H1 (cell line): ENCODE measurements at regions not wholly inside any gene's neighbourhood (a gene's known extent, or its start where the extent isn't known, plus 50 kb on each side); places are given as distances from the start of the nearest gene placed in this dataset.

Experiments
- CTCF ChIA-PET: fragments of 300-600 bp; sonication (Branson Sonifier 250); formaldehyde crosslinking; loops from one replicate; lab custom pipeline; 2021; ENCODE audit not compliant: partially characterized antibody; lab: Charles Lee
- POLR2A ChIA-PET: fragments of 300-600 bp; sonication (Branson Sonifier 250); formaldehyde crosslinking; loops from one replicate; lab custom pipeline; 2021; ENCODE audit warnings: inconsistent platforms; ENCODE audit not compliant: partially characterized antibody; lab: Charles Lee
- DNase-seq, 2 experiments: peaks; one replicate each; pipeline versions ENCODE4 v3.0.0 to v3.0.0-alpha.2; 2010 to 2022; ENCODE audit warnings: low spot score in 2 of 2, low read depth in 1 of 2, mixed read lengths in 1 of 2
- FAIRE-seq: peaks from 2 replicates; lab custom pipeline; 2011; peaks lifted over from hg19 to GRCh38; lab: Jason Lieb, UNC
- H2AFZ ChIP-seq: 2 replicates; pipeline ENCODE4 v1.8.1; 2012; ENCODE audit warnings: low read length, inconsistent platforms
- H2AK5ac ChIP-seq: 2 replicates; pipeline ENCODE4 v1.6.1; 2013; ENCODE audit warnings: low read depth, low read length
- H2BK120ac ChIP-seq: replicated peaks from 2 replicates; pipeline ENCODE3; 2013; ENCODE audit warnings: low read depth, low read length, inconsistent platforms
- H2BK12ac ChIP-seq: 2 replicates; pipeline ENCODE4 v1.6.1; 2013; ENCODE audit warnings: low read depth, low read length
- H2BK15ac ChIP-seq: 2 replicates; pipeline ENCODE4 v1.6.1; 2013; ENCODE audit warnings: low read length
- H2BK20ac ChIP-seq: 2 replicates; pipeline ENCODE4 v1.6.1; 2013; ENCODE audit warnings: low read length
- H2BK5ac ChIP-seq: 2 replicates; pipeline ENCODE4 v1.6.1; 2013; ENCODE audit warnings: low read depth, low read length
- H3K14ac ChIP-seq: 2 replicates; pipeline ENCODE4 v1.6.1; 2013; ENCODE audit warnings: inconsistent platforms; ENCODE audit not compliant: insufficient read length
- H3K18ac ChIP-seq: 2 replicates; pipeline ENCODE4 v1.6.1; 2013; ENCODE audit warnings: low read length; ENCODE audit errors: extremely low read depth
- H3K23ac ChIP-seq: 2 replicates; pipeline ENCODE4 v1.6.1; 2013; ENCODE audit warnings: inconsistent platforms; ENCODE audit not compliant: insufficient read length
- H3K23me2 ChIP-seq: 2 replicates; pipeline ENCODE4 v1.6.1; 2013; ENCODE audit warnings: low read depth, low read length
- H3K27ac ChIP-seq: 2 replicates; pipeline ENCODE4 v1.6.1; 2011; ENCODE audit warnings: low read depth, low read length, inconsistent platforms
- H3K27me3 ChIP-seq, 4 experiments: replicated peaks in 1 of 4; 1 replicate in 1 of 4; 2 replicates in 3 of 4; pipeline versions ENCODE4 v1.6.1 to v1.8.1; 2011 to 2013; ENCODE audit warnings: low read length in 3 of 4, mild to moderate bottlenecking in 3 of 4, inconsistent platforms in 2 of 4, mixed read lengths in 2 of 4, moderate library complexity in 1 of 4; ENCODE audit not compliant: control insufficient read depth in 3 of 4, insufficient read depth in 3 of 4; ENCODE audit errors: extremely low read depth in 1 of 4
- H3K36me3 ChIP-seq, 4 experiments: 2 replicates each; pipeline versions ENCODE4 v1.6.1 to v1.8.1; 2011 to 2013; ENCODE audit warnings: mild to moderate bottlenecking in 4 of 4, low read length in 3 of 4, moderate library complexity in 2 of 4, control low read depth in 1 of 4, inconsistent platforms in 1 of 4; ENCODE audit not compliant: insufficient read depth in 4 of 4, control insufficient read depth in 2 of 4
- H3K4ac ChIP-seq: replicated peaks from 2 replicates; pipeline ENCODE3; 2013; ENCODE audit warnings: low read length, low read depth, mixed read lengths, inconsistent platforms; ENCODE audit not compliant: insufficient read length
- H3K4me1 ChIP-seq, 4 experiments: replicated peaks in 1 of 4; 1 replicate in 1 of 4; 2 replicates in 3 of 4; pipeline versions ENCODE4 v1.6.1 to v1.8.1; 2011 to 2013; ENCODE audit warnings: low read length in 3 of 4, inconsistent platforms in 2 of 4, mixed read lengths in 1 of 4; ENCODE audit not compliant: insufficient read depth in 4 of 4, control insufficient read depth in 3 of 4
- H3K4me2 ChIP-seq, 2 experiments: 2 replicates each; pipeline versions ENCODE4 v1.6.1 to v1.8.1; 2011 to 2013; ENCODE audit warnings: low read depth in 2 of 2, low read length in 2 of 2, control low read depth in 1 of 2, inconsistent platforms in 1 of 2, mild to moderate bottlenecking in 1 of 2; ENCODE audit not compliant: insufficient read depth in 1 of 2
- H3K4me3 ChIP-seq, 4 experiments: fragments of 200-600, 300-600 bp in 1 of 4; sonication (generic), shearing (Covaris generic), sonication (Bioruptor Twin) in 1 of 4; 2 replicates each; pipeline versions ENCODE4 v1.5.1 to v1.8.1; 2011 to 2016; ENCODE audit warnings: low read length in 4 of 4, low read depth in 3 of 4, control low read depth in 2 of 4, inconsistent platforms in 2 of 4, mild to moderate bottlenecking in 2 of 4, mixed read lengths in 1 of 4, moderate library complexity in 1 of 4; ENCODE audit not compliant: insufficient read depth in 2 of 4; ENCODE audit errors: extremely low read depth in 1 of 4
- H3K56ac ChIP-seq: replicated peaks from 2 replicates; pipeline ENCODE3; 2013; ENCODE audit warnings: low read depth, mild to moderate bottlenecking, mixed read lengths, low read length, inconsistent platforms; ENCODE audit not compliant: insufficient read length
- H3K79me1 ChIP-seq: 2 replicates; pipeline ENCODE4 v1.6.1; 2013; ENCODE audit warnings: low read depth, low read length, control low read depth
- H3K79me2 ChIP-seq, 2 experiments: 2 replicates each; pipeline versions ENCODE4 v1.6.1 to v1.8.1; 2012 to 2013; ENCODE audit warnings: low read length in 2 of 2, mild to moderate bottlenecking in 2 of 2, inconsistent platforms in 1 of 2; ENCODE audit not compliant: insufficient read depth in 2 of 2, control insufficient read depth in 1 of 2
- H3K9ac ChIP-seq, 4 experiments: replicated peaks in 1 of 4; 1 replicate in 1 of 4; 2 replicates in 3 of 4; pipeline versions ENCODE4 v1.6.1 to v1.8.1; 2011 to 2013; ENCODE audit warnings: low read depth in 3 of 4, low read length in 3 of 4, control low read depth in 2 of 4, mild to moderate bottlenecking in 2 of 4, moderate library complexity in 2 of 4, inconsistent platforms in 1 of 4; ENCODE audit errors: extremely low read depth in 1 of 4
- H3K9me3 ChIP-seq, 2 experiments: 2 replicates each; pipeline versions ENCODE4 v1.6.1 to v1.8.1; 2012 to 2013; ENCODE audit warnings: mild to moderate bottlenecking in 2 of 2, moderate library complexity in 2 of 2, control low read depth in 1 of 2, inconsistent platforms in 1 of 2, low read depth in 1 of 2, low read length in 1 of 2, mixed read lengths in 1 of 2; ENCODE audit not compliant: insufficient read depth in 2 of 2
- H4K20me1 ChIP-seq, 2 experiments: replicated peaks in 1 of 2; 2 replicates each; pipeline versions ENCODE3 to v1.8.1; 2011 to 2013; ENCODE audit warnings: inconsistent platforms in 2 of 2, low read length in 2 of 2, mild to moderate bottlenecking in 1 of 2; ENCODE audit not compliant: insufficient read depth in 2 of 2, control insufficient read depth in 1 of 2
- H4K5ac ChIP-seq: 2 replicates; pipeline ENCODE4 v1.6.1; 2013; ENCODE audit warnings: low read length, low read depth, mixed read lengths, inconsistent platforms; ENCODE audit not compliant: insufficient read length
- H4K8ac ChIP-seq: 2 replicates; pipeline ENCODE4 v1.8.0; 2013; ENCODE audit warnings: mild to moderate bottlenecking, moderate library complexity, low read length, inconsistent platforms; ENCODE audit not compliant: insufficient read depth; ENCODE audit errors: extremely low read depth
- H4K91ac ChIP-seq: replicated peaks from 2 replicates; pipeline ENCODE3; 2013; ENCODE audit warnings: low read length, mixed read lengths, inconsistent platforms; ENCODE audit not compliant: insufficient read length
- ASH2L ChIP-seq: fragments of 200-600, 300-600 bp; sonication (generic); IDR thresholded peaks from one replicate; pipeline ENCODE4 v1.7.1; 2017; ENCODE audit warnings: low read length
- ATF2 ChIP-seq: IDR thresholded peaks from 2 replicates; pipeline ENCODE4 v1.6.1; 2012; ENCODE audit warnings: low read length, inconsistent platforms
- BCL11A ChIP-seq, 2 experiments: IDR thresholded peaks; one replicate each; pipeline ENCODE4 v1.6.1; 2011; ENCODE audit warnings: low read depth in 2 of 2, low read length in 2 of 2, mild to moderate bottlenecking in 2 of 2
- CEBPB ChIP-seq: IDR thresholded peaks from 2 replicates; pipeline ENCODE4 v1.6.1; 2012; ENCODE audit warnings: low read depth, low read length
- JUND ChIP-seq: IDR thresholded peaks from 2 replicates; pipeline ENCODE4 v1.6.1; 2011; ENCODE audit warnings: mild to moderate bottlenecking, improper control_type of control experiment, low read length
- KDM1A ChIP-seq: fragments of 200-600, 300-600 bp; sonication (generic); IDR thresholded peaks from 2 replicates; pipeline ENCODE4 v1.7.1; 2016; ENCODE audit warnings: mild to moderate bottlenecking, low read length, borderline replicate concordance
- SP1 ChIP-seq: IDR thresholded peaks from 2 replicates; pipeline ENCODE4 v1.6.1; 2011; ENCODE audit warnings: low read depth, low read length
- SRF ChIP-seq: IDR thresholded peaks from 2 replicates; pipeline ENCODE4 v1.6.1; 2011; ENCODE audit warnings: mild to moderate bottlenecking, low read depth, low read length, moderate library complexity
- TAF7 ChIP-seq: optimal IDR thresholded peaks from 2 replicates; pipeline ENCODE3; 2011; ENCODE audit warnings: low read depth, mild to moderate bottlenecking, inconsistent platforms, low read length, moderate library complexity, borderline replicate concordance
- ZNF274 ChIP-seq: IDR thresholded peaks from 2 replicates; pipeline ENCODE4 v1.7.0; 2012; ENCODE audit warnings: low read length, borderline replicate concordance; ENCODE audit errors: extremely low read depth
- WGBS, 2 experiments: shearing (Covaris generic) in 1 of 2; methylation state at CpG; one replicate each; pipeline versions ENCODE4 v1.1.6 to v1.1.7; 2013 to 2015; ENCODE audit warnings: low lambda C conversion rate in 2 of 2, mixed read lengths in 2 of 2, inconsistent platforms in 1 of 2, low coverage in 1 of 2, missing lambda C conversion rate in 1 of 2; ENCODE audit not compliant: insufficient replicate concordance in 2 of 2, insufficient coverage in 1 of 2, insufficient read length in 1 of 2; ENCODE audit errors: extremely low coverage in 1 of 2, missing lambda C conversion rate in 1 of 2; 5-methylcytosine and 5-hydroxymethylcytosine counted together

- no peaks in the 10 kb centered on the region for H4K20me1 ChIP-seq
- H3K4me3 ChIP-seq, result no peak overlapping the region
- no peak overlapping the region for H4K8ac ChIP-seq
- H3K9ac ChIP-seq, result no peak overlapping the region
- H2BK15ac ChIP-seq, result no peak overlapping the region
- peaks cover 0 to 5% (median 0%) of the 10 kb centered on the region in 4 experiments; a peak in 1 of 8 replicates for H3K36me3 ChIP-seq
- H3K4me1 ChIP-seq, result no peaks in the 10 kb centered on the region
- peaks cover 6 to 13% of the 10 kb centered on the region in 2 experiments; a peak in 3 of 4 replicates for H3K9me3 ChIP-seq
- no peak overlapping the region for H3K4me2 ChIP-seq
- H3K79me1 ChIP-seq, result no peaks in the 10 kb centered on the region
- H3K79me2 ChIP-seq, result no peaks in the 10 kb centered on the region
- H3K27me3 ChIP-seq, result no peaks in the 10 kb centered on the region
- no peak overlapping the region for H4K91ac ChIP-seq
- DNase-seq (no peak), FAIRE-seq (no peak)
- H3K56ac ChIP-seq, result no peak overlapping the region
- no peak overlapping the region for H3K4ac ChIP-seq
- no peak for TF ChIP-seq ASH2L
- TF ChIP-seq BCL11A (IDR thresholded peaks at IDR 0.05; ENCODE audit: low read depth in 2 of 2, low read length in 2 of 2), result no peak
- TF ChIP-seq KDM1A, result no peak
- no peak for TF ChIP-seq TAF7
- TF ChIP-seq SP1, result no peak
- TF ChIP-seq CEBPB, result no peak
- TF ChIP-seq JUND, result no peak
- no peak for TF ChIP-seq SRF
- TF ChIP-seq ZNF274, result no peak
- TF ChIP-seq ATF2, result no peak
- POLR2A ChIA-PET, result no interaction called here
- no peak overlapping the region for H2BK12ac ChIP-seq
- 93% methylated on average over 6 of the region's 6 CpGs; no CpG with 5 or more reads in 1 of the 2 experiments for WGBS, 2 experiments
- no peak overlapping the region for H3K14ac ChIP-seq
- H3K27ac ChIP-seq, result no peak overlapping the region
- no peak overlapping the region for H3K23ac ChIP-seq
- no peak overlapping the region for H2AK5ac ChIP-seq
- CTCF ChIA-PET, result no interaction called here
- no peak overlapping the region for H3K18ac ChIP-seq
- H2BK20ac ChIP-seq, result no peak overlapping the region
- no peak overlapping the region for H2BK5ac ChIP-seq
- H2BK120ac ChIP-seq, result no peak overlapping the region
- H2AFZ ChIP-seq, result no peak overlapping the region
- H3K23me2 ChIP-seq, result no peaks in the 10 kb centered on the region
- no peak overlapping the region for H4K5ac ChIP-seq
Measured at GRCh38 chr14:34348592-34348991, 113.4 kb downstream of the SPTSSA start.
